GM18873 (cell line): ENCODE measurements at regions not wholly inside any gene's neighbourhood (a gene's known extent, or its start where the extent isn't known, plus 50 kb on each side); places are given as distances from the start of the nearest gene placed in this dataset.
"Not testable (repeated sequence)": the region's sequence is repeated elsewhere in the genome, so short reads cannot be mapped to it uniquely, and the experiment has no call there.

Source experiments
- ATAC-seq: cut with Tn5 transposase; IDR thresholded peaks from one replicate; pipeline ENCODE4 v1.9.1; 2021; ENCODE audit warnings: mild to moderate bottlenecking, moderate library complexity, moderate number of reproducible peaks; ENCODE audit not compliant: unreplicated experiment, low FRiP score

DNA sequence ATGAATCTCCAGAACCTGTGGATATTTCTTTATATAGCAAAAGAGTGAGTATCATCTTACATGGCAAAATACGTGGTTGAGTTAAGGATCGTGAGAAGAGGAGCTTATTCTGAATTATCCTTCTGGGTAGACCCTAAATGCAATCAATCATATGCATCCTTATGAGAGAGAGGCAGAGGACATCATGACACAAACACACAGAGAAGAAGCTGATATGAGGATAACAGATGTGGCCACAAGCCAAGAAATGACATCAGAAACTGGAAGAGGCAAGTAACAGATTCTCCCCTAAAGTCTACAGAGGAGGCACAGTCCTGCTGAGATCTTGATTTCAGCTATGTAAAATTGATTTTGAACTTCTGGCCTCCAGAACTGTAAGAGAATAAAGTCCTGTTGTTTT lies 730.2 kb upstream of the ZNF804A start:
- ATAC-seq = no peak

DNA sequence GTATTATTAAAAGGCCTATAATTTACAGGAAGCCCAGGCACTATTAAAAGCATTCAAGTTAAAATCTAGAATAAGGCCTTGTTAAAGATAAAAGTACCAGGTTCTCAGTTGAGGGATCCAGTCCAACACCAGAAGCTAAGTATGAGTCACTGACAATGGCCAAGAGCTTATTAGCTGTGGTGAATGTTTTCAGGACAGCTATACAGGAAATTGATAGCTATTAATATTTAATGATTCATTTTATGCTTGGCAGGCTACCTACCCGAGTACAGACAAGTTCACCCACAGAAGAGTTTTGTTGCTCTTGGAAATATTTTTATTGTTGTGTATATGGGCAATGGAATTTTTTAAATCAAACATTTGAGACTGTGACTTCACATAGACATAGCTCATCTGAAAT lies 729.6 kb upstream of the ZNF804A start:
- no peak for ATAC-seq

DNA sequence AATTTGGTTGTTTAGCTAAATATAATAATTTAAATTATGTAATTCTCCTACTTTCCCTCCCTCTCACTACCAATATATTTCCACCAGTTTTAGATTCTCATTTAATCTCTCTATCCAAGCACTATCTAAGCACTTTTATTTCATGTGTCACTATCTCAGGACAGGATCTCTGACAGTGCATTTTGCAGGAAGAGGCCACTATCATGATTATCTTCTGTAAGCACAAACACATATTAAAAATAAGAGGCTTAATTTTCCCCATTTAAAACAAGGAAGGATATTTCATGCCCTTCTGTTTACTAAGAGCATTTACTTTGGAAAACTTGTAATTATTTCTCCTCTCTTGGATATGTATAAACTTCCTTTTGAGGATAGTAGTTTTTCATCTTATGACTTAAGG lies 726.2 kb upstream of the ZNF804A start:
- ATAC-seq = no peak

DNA sequence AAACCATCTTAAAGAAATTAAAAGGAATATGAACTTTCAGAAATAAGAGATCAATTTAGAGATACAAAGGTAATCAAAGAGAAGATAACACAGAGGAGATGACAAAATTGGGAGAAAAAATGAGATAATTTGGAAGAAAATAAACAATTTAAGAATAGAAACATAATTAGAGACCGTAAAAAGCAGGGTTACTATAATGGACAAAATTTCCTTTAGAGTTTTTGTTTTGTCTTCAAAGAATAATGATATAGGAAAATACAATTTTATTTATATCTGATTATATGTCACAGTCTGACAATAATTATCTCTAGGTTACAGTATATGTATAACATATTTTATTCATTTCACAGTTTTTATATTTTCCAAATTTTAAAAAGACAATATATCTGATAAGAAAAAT lies 716.4 kb upstream of the ZNF804A start:
- ATAC-seq = no peak

DNA sequence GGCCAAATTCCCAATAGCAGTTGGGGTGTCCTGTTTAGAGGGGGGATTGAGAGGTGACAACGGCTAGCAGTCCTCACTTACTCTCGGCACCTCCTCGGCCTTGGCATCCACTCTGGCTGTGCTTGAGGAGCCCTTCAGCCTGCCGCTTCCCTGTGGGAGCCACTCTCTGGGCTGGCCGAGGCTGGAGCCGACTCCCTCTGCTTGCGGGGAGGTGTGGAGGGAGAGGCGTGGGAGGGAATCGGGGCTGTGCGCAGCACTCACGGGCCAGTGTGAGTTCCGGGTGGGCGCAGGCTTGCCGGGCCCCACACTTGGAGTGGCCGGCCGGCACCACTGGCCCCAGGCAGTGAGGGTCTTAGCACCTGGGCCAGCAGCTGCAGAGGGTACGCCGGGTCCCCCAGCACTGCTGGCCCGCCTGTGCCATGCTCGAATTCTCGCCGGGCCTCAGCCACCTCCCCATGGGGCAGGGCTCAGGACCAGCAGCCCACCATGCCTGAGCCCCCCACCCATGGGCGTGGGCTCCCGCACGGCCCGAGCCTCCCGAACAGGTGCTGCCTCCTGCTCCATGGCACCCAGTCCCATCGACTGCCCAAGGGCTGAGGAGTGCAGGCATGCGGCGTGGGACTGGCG lies 705.9 kb upstream of the ZNF804A start:
- ATAC-seq = no peak

GRCh38 chr2:183898641-183899040 lies 699.7 kb upstream of the ZNF804A start:
- no peak for ATAC-seq

- no peak for ATAC-seq
These were observed 696.4 kb upstream of the ZNF804A start for GRCh38 chr2:183901931-183902330.

GRCh38 chr2:183903026-183903425 lies 695.3 kb upstream of the ZNF804A start:
- ATAC-seq = no peak

GRCh38 chr2:183916041-183916440 lies 682.3 kb upstream of the ZNF804A start:
- ATAC-seq = not testable (repeated sequence)

GRCh38 chr2:183919167-183919566 lies 679.2 kb upstream of the ZNF804A start:
- no peak for ATAC-seq

GRCh38 chr2:183919926-183920325 lies 678.4 kb upstream of the ZNF804A start:
- ATAC-seq = no peak

DNA sequence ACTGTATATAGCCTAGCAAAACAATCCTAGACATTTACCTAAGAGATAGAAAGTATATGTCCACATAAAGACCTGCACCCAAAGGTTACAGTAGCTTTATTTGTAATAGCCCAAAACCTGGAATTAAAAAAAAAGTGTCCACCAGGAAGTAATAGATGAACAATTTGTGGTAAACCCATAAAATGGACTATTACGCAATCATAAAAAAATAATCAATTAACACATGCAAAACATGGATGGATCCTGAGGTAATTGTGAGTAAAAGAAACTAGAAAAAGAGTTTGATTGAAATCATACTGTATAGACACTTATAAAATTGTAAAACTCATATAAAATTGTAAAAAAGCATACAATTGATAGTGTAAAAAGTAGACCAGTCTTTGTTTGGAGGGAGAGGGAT lies 673.0 kb upstream of the ZNF804A start:
- ATAC-seq = no peak

GRCh38 chr2:183926433-183926832 lies 671.9 kb upstream of the ZNF804A start:
- no peak for ATAC-seq

DNA sequence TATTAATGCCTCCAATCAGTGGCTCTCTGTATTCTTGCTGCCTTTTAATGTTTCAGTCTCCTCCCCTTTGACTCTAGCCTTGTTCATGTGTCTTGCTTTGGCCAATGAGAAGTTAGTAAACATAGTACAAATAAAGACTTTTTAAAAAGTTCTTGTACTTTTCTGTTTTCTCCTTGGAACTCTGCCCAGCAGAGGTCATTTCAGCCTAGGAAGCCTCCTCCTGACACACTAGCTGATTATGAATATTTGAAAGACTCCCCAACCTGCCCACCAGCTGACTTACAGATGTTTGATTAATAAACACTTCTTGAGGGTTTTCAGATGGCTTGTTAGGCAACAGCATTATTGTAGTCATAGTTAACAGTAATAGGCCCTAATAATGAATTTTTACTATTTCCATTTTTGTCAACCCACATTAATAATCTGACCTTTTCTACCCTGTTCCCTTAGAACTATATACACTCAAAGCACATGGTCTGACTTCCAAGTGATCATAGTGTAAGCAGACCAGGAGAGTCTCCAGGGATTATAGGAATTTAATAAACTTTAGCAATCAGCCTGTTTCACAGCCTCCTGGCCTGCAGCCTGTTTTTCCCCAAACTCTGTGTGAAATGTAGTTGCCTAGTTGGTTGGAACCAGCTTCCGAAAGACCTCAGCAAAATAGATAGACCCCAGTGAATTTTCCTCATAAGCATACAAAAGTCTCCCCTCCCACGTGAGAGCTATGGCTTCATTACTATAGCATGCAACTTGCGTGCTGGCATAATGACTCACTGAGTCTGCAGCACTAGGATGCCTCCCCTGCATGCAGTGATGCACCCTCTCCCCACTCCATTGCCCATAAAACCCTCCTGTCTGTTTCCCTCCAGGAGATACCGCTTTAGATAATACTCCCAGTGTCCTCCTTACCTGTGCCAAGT lies 670.7 kb upstream of the ZNF804A start:
- no peak for ATAC-seq

- ATAC-seq = no peak
These were observed 663.3 kb upstream of the ZNF804A start for GRCh38 chr2:183935005-183935404.

DNA sequence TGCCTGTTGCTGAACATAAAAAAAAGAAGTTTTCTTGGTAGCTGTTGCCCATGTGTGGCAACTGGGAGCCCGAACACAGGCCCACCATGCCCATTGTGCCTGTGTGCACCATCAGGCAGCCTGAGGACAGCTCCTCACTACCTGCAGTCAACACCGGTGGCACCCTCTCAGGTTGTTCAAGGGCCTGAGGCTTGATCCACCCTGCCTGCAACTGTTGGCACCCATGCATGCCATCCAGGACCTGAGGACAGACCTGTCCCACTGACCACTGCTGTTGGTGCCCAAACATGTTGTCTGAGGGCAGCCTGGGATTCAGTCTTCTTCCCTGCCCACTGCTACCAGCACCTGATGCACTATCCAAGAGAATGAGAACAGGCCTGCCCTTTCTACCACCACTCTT lies 661.1 kb upstream of the ZNF804A start:
- ATAC-seq = no peak

GRCh38 chr2:183946193-183946592 lies 652.1 kb upstream of the ZNF804A start:
- no peak for ATAC-seq

GRCh38 chr2:183948861-183949260 lies 649.5 kb upstream of the ZNF804A start:
- no peak for ATAC-seq

- ATAC-seq = no peak
These were observed 647.7 kb upstream of the ZNF804A start for GRCh38 chr2:183950673-183951072.

DNA sequence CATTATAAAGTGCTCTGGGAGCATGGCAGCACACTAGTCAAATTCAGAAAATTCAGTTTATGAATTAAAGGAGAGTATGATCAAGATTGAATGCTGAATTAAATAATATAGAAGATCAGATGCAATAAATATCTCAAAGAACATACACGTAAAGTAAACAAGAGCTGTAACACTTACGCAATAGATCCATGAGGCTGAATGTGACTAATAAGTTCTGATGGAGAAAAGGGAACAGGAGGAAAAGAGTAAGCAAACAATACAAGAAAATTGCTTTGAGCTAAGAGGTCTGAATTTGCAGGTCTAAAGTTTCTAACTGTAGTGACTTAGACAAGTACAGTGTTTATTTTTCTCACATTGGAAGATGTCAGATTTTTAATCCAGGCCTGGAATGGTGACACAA lies 646.7 kb upstream of the ZNF804A start:
- ATAC-seq = no peak

- ATAC-seq = no peak
These were observed 645.6 kb upstream of the ZNF804A start for GRCh38 chr2:183952741-183953140.

DNA sequence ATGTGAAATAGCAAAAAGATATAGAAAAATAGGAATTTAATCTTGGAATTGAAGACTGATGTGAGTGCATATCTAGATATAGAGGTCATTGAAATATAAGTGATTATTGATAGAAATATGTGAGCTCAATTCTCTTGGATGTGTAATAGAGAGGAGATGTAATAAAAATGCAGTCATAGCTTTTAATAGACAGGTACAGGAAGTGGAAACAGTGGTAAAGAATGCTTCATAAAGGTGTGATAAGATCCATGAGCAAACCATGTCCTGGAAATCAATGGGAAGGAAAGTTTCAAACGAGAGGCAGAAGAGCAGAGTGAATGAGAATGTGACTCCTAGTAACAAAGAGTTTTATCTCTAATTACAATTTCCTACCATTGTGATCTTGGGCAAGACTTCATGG lies 634.7 kb upstream of the ZNF804A start:
- ATAC-seq = no peak
